ENCODE measurements at regions not wholly inside any gene's neighbourhood (a gene's known extent, or its start where the extent isn't known, plus 50 kb on each side); places are given as distances from the start of the nearest gene placed in this dataset.

GRCh38 chr1:228879164-228879563 is 143.9 kb downstream of the RHOU start:
- TF ChIP-seq FOXK2 (IDR thresholded peaks at IDR 0.05) (no peak), ELF4 (IDR thresholded peaks at IDR 0.05) (no peak), TARDBP (IDR thresholded peaks at IDR 0.05) (no peak), SP1 (IDR thresholded peaks at IDR 0.05) (no peak), FOXM1 (IDR thresholded peaks at IDR 0.05; ENCODE audit: borderline replicate concordance) (no peak), ZNF384 (IDR thresholded peaks at IDR 0.05) (no peak), LEF1 (IDR thresholded peaks at IDR 0.05; ENCODE audit: borderline replicate concordance) (no peak)
